ENCODE measurements at regions not wholly inside any gene's neighbourhood (a gene's known extent, or its start where the extent isn't known, plus 50 kb on each side); places are given as distances from the start of the nearest gene placed in this dataset.

- Histone ChIP-seq H2AFZ (ENCODE audit: low read length) (no peak overlapping the region), H3K27me3 (ENCODE audit: insufficient read depth, low read length, poor library complexity, severe bottlenecking) (no peaks in the 10 kb centered on the region), H3K79me2 (ENCODE audit: insufficient read depth, low read length) (no peaks in the 10 kb centered on the region), H3F3A (ENCODE audit: low read depth) (no peaks in the 10 kb centered on the region), H3K4me2 (ENCODE audit: low read depth, low read length, poor library complexity, severe bottlenecking) (no peak overlapping the region), H3K9me2 (replicated peaks; ENCODE audit: low read depth, low read length) (no peaks in the 10 kb centered on the region), H3K4me1 (ENCODE audit: insufficient read depth, low read length, poor library complexity, severe bottlenecking) (no peaks in the 10 kb centered on the region), H3K4me3 (ENCODE audit: low read length, poor library complexity, severe bottlenecking) (no peak overlapping the region), H4K20me1 (ENCODE audit: insufficient read depth, low read length, poor library complexity, severe bottlenecking) (no peaks in the 10 kb centered on the region), H3K9me3 (ENCODE audit: insufficient read depth, low read depth, low read length) (no peaks in the 10 kb centered on the region), H3K36me3 (ENCODE audit: insufficient read depth, low read length) (no peaks in the 10 kb centered on the region), H3K9ac (ENCODE audit: low read depth, low read length, poor library complexity, severe bottlenecking) (no peak overlapping the region)
- TF ChIP-seq EZH2phosphoT487 (IDR thresholded peaks at IDR 0.05; ENCODE audit: borderline replicate concordance), result no peak
- TF ChIP-seq, protein P1, sequence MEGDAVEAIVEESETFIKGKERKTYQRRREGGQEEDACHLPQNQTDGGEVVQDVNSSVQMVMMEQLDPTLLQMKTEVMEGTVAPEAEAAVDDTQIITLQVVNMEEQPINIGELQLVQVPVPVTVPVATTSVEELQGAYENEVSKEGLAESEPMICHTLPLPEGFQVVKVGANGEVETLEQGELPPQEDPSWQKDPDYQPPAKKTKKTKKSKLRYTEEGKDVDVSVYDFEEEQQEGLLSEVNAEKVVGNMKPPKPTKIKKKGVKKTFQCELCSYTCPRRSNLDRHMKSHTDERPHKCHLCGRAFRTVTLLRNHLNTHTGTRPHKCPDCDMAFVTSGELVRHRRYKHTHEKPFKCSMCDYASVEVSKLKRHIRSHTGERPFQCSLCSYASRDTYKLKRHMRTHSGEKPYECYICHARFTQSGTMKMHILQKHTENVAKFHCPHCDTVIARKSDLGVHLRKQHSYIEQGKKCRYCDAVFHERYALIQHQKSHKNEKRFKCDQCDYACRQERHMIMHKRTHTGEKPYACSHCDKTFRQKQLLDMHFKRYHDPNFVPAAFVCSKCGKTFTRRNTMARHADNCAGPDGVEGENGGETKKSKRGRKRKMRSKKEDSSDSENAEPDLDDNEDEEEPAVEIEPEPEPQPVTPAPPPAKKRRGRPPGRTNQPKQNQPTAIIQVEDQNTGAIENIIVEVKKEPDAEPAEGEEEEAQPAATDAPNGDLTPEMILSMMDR (conservative IDR thresholded peaks at IDR 0.05; ENCODE audit: low read length), result no peak
These were observed 680.5 kb downstream of the PTPRU start for GRCh38 chr1:29916656-29917369.

DNA sequence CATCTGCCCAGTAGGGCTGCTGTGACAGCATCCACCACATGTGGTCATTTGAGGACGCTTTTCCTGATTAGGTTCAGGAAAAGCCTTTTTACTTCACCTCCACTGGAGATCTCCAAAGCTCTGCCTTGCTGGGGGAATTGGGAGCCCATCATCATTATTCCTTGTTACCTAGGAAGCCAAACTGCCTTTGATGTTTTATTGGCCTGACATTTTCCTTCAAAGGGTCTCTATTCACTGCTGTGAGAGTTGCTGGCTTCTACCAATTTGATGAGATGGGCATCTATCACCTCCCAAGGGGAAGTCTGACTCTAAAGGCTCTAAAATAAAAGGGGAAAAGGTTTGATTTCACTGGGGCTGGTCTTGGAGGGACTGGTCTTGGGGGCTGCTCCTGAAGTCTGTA lies 678.6 kb downstream of the PTPRU start:
- Histone ChIP-seq H3K79me2 (ENCODE audit: insufficient read depth, low read length) (no peaks in the 10 kb centered on the region), H3F3A (ENCODE audit: low read depth) (no peaks in the 10 kb centered on the region), H3K4me1 (ENCODE audit: insufficient read depth, low read length, poor library complexity, severe bottlenecking) (no peaks in the 10 kb centered on the region), H3K4me3 (ENCODE audit: low read length, poor library complexity, severe bottlenecking) (no peak overlapping the region), H3K9me3 (ENCODE audit: insufficient read depth, low read depth, low read length) (no peaks in the 10 kb centered on the region), H2AFZ (ENCODE audit: low read length) (no peak overlapping the region), H3K9ac (ENCODE audit: low read depth, low read length, poor library complexity, severe bottlenecking) (no peak overlapping the region), H4K20me1 (ENCODE audit: insufficient read depth, low read length, poor library complexity, severe bottlenecking) (no peaks in the 10 kb centered on the region), H3K36me3 (ENCODE audit: insufficient read depth, low read length) (no peaks in the 10 kb centered on the region), H3K4me2 (ENCODE audit: low read depth, low read length, poor library complexity, severe bottlenecking) (no peak overlapping the region), H3K9me2 (replicated peaks; ENCODE audit: low read depth, low read length) (no peaks in the 10 kb centered on the region), H3K27me3 (ENCODE audit: insufficient read depth, low read length, poor library complexity, severe bottlenecking) (no peaks in the 10 kb centered on the region)
- TF ChIP-seq, protein P1 (conservative IDR thresholded peaks at IDR 0.05; ENCODE audit: low read length), result no peak
- TF ChIP-seq EZH2phosphoT487 (IDR thresholded peaks at IDR 0.05; ENCODE audit: borderline replicate concordance), result no peak

DNA sequence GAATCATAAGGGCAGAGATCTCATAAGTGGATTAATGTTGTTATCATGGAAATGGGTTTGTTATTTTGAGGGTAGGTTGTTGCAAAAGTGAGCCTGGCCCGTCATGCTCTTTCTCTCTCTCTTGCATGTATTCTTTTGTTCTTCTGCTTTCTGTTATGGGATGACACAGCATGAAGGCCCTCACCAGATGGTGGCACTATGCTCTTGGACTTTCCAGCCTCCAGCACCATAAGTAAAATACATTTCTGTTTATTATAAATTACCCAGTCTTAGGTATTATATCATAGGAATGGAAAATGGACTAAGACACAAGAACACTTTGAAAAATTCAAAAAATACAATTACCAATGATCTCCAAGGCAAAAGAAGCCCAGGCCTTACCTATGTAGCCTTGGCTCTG lies 676.1 kb downstream of the PTPRU start:
- no peaks in the 10 kb centered on the region for H4K20me1 ChIP-seq (ENCODE audit: insufficient read depth, low read length, poor library complexity, severe bottlenecking)
- H3K9ac ChIP-seq (ENCODE audit: low read depth, low read length, poor library complexity, severe bottlenecking), result no peak overlapping the region
- H3K4me1 ChIP-seq (ENCODE audit: insufficient read depth, low read length, poor library complexity, severe bottlenecking), result no peaks in the 10 kb centered on the region
- H3K9me3 ChIP-seq (ENCODE audit: insufficient read depth, low read depth, low read length), result no peaks in the 10 kb centered on the region; the same call in 1 of the 2 replicates
- no peak overlapping the region for H3K4me3 ChIP-seq (ENCODE audit: low read length, poor library complexity, severe bottlenecking)
- no peak overlapping the region for H3K4me2 ChIP-seq (ENCODE audit: low read depth, low read length, poor library complexity, severe bottlenecking)
- no peak overlapping the region for H2AFZ ChIP-seq (ENCODE audit: low read length)
- no peaks in the 10 kb centered on the region for H3K79me2 ChIP-seq (ENCODE audit: insufficient read depth, low read length)
- no peaks in the 10 kb centered on the region for H3F3A ChIP-seq (ENCODE audit: low read depth)
- TF ChIP-seq, protein P1 (conservative IDR thresholded peaks at IDR 0.05; ENCODE audit: low read length), result peak; percentile 40
- TF ChIP-seq EZH2phosphoT487 (IDR thresholded peaks at IDR 0.05; ENCODE audit: borderline replicate concordance), result no peak
- H3K36me3 ChIP-seq (ENCODE audit: insufficient read depth, low read length), result no peaks in the 10 kb centered on the region
- no peaks in the 10 kb centered on the region for H3K27me3 ChIP-seq (ENCODE audit: insufficient read depth, low read length, poor library complexity, severe bottlenecking)
- no peaks in the 10 kb centered on the region for H3K9me2 ChIP-seq (replicated peaks; ENCODE audit: low read depth, low read length)
